Heart left ventricle (tissue), 16 donors: ENCODE measurements at regions not wholly inside any gene's neighbourhood (a gene's known extent, or its start where the extent isn't known, plus 50 kb on each side); places are given as distances from the start of the nearest gene placed in this dataset.
"Not testable (repeated sequence)": the region's sequence is repeated elsewhere in the genome, so short reads cannot be mapped to it uniquely, and the experiment has no call there.

Source experiments
- ATAC-seq, 4 donors: fragments of 200-7000 bp; cut with Tn5 transposase; one replicate each; pipeline ENCODE4 v1.9.1; 2020 to 2022; ENCODE audit warnings: moderate library complexity in 4 of 4, mild to moderate bottlenecking in 3 of 4, moderate number of reproducible peaks in 1 of 4
- DNase-seq, 5 donors: peaks; one replicate each; pipeline ENCODE4 v3.0.0-alpha.2; 2020
- H3K27ac ChIP-seq, 12 donors: fragments of 200-600 bp; sonication (generic) in 4 of 12; one replicate each; pipeline versions ENCODE4 v1.5.0 to v1.8.0; 2016 to 2022; ENCODE audit warnings: mild to moderate bottlenecking in 2 of 12
- H3K27me3 ChIP-seq, 9 donors: fragments of 200-600 bp; sonication (generic) in 2 of 9; one replicate each; pipeline versions ENCODE4 v1.5.1 to v1.8.0; 2016 to 2022; ENCODE audit warnings: mild to moderate bottlenecking in 3 of 9
- H3K36me3 ChIP-seq, 9 donors: fragments of 200-600 bp; sonication (generic) in 2 of 9; one replicate each; pipeline versions ENCODE4 v1.5.0 to v1.8.0; 2018 to 2022; ENCODE audit warnings: mild to moderate bottlenecking in 2 of 9
- H3K4me1 ChIP-seq, 12 donors: fragments of 200-600 bp; sonication (generic) in 4 of 12; one replicate each; pipeline versions ENCODE4 v1.5.0 to v1.8.0; 2016 to 2022; ENCODE audit warnings: mild to moderate bottlenecking in 3 of 12
- H3K4me3 ChIP-seq, 12 donors: fragments of 200-600 bp; sonication (generic) in 4 of 12; one replicate each; pipeline versions ENCODE4 v1.5.0 to v1.8.0; 2017 to 2022; ENCODE audit warnings: mild to moderate bottlenecking in 9 of 12, moderate library complexity in 4 of 12
- H3K9me3 ChIP-seq, 12 donors: fragments of 200-600 bp; sonication (generic) in 4 of 12; one replicate each; pipeline versions ENCODE4 v1.5.0 to v1.8.0; 2016 to 2022; ENCODE audit warnings: mild to moderate bottlenecking in 1 of 12
- CTCF ChIP-seq, 12 donors: fragments of 200-600 bp; sonication (generic) in 4 of 12; IDR thresholded peaks; one replicate each; pipeline versions ENCODE4 v1.5.0 to v1.8.0; 2018 to 2022; ENCODE audit warnings: antibody characterized with exemption in 12 of 12, mild to moderate bottlenecking in 5 of 12
- POLR2A ChIP-seq, 2 donors: fragments of 450-650 bp; IDR thresholded peaks; one replicate each; pipeline ENCODE4 v1.6.1; 2017; ENCODE audit warnings: antibody characterized with exemption in 2 of 2, mild to moderate bottlenecking in 2 of 2, moderate library complexity in 2 of 2
- WGBS, 4 donors: extraction: QIAGEN DNeasy Blood & Tissue Kit in 2 of 4; methylation state at CpG; one replicate each; pipeline versions ENCODE4 v1.1.5 to v1.1.7; 2013 to 2018; 5-methylcytosine and 5-hydroxymethylcytosine counted together
- intact Hi-C, 10 donors: fragments of 100-400 bp; cut with DNase I; formaldehyde crosslinking; loops; one replicate each; pipeline versions ENCODE4 v1.11.1 to v1.14.2; 2022
- donor health status: ischemic (EF 13 %, LVEDD 7.1; RV severe dilation, severe dysfunction).
- donor health status: healthy with polysubstance abuse.
- donor health status: DM: no; HTN: yes; CAD: no.
- donor health status: DM: no; HTN: no; CAD: no.
- donor health status: ischemic (EF 25% LVEDD 6.9; RV normal size, moderate dysfunction).
- donor health status: ischemic (EF 25% LVEDD 5.7; RV mildly dilated, moderate dysfunction).
- donor health status: healthy.
- donor health status: DM: yes; HTN: yes; CAD: no.
- donor health status: ischemic (EF 35%, LVEDD 5.7; RV mildly dilated, moderate dysfunction).
- donor health status: nonischemic (EF 11% LVEDD 7.7; RV severe dilation, severe dysfunction).
- donor health status: DM: yes; HTN: yes; CAD: no.
- donor health status: PGD.
- donor health status: ischemic (EF 29% LVEDD 5.4; RV normal size, mild dysfunction).
- donor health status: nonischemic (EF 23%, LVEDD 6.1; RV moderate dilation, normal function).

DNA sequence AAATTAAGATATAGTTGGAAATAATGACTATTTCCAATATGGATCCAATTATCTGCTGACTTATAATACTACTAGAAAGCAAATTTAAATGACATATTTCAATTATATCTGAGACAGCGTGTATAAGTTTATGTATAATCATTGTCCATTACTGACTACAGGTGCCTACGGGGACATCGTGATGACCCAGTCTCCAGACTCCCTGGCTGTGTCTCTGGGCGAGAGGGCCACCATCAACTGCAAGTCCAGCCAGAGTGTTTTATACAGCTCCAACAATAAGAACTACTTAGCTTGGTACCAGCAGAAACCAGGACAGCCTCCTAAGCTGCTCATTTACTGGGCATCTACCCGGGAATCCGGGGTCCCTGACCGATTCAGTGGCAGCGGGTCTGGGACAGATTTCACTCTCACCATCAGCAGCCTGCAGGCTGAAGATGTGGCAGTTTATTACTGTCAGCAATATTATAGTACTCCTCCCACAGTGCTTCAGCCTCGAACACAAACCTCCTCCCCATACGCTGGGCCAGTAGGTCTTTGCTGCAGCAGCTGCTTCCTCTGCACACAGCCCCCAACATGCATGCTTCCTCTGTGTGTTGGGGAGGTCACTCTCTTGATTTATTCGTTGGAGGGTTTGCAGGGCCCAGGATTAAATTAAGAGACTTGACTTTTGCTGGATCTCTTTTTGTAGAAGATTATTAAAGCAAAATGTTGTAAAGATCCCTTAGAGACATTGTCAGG is 194.4 kb downstream of the RPIA start:
- WGBS, 4 donors, result 73 to 81% (median 78%) methylated on average over 11 of the region's 11 CpGs
- TF ChIP-seq POLR2A (IDR thresholded peaks at IDR 0.05) (no peak), CTCF (IDR thresholded peaks at IDR 0.05) (no peak)
- DNase-seq (peak in 1 of 5 donors; percentile 20), ATAC-seq (no peak)
- intact Hi-C loops, result loop anchor here in 2 of 10 donors (10.0 kb wide), 1 partner anchor 259 kb away; no protein-coding TSS in a partner anchor
- Histone ChIP-seq H3K9me3 (no peaks in the 10 kb centered on the region), H3K4me1 (peaks cover 0 to 2% (median 0%) of the 10 kb centered on the region in 12 donors), H3K36me3 (no peaks in the 10 kb centered on the region), H3K4me3 (no peak overlapping the region), H3K27ac (no peak overlapping the region), H3K27me3 (peaks cover 0 to 5% (median 0%) of the 10 kb centered on the region in 9 donors)

- H3K27ac ChIP-seq, DNase-seq, H3K27me3 ChIP-seq, H3K4me3 ChIP-seq, H3K9me3 ChIP-seq, ATAC-seq, H3K36me3 ChIP-seq, H3K4me1 ChIP-seq: not testable (repeated sequence)
- WGBS, 4 donors, result 80 to 87% (median 81%) methylated on average over 5 of the region's 5 CpGs
- intact Hi-C loops, result loop anchor here in 2 of 10 donors (10.0 kb wide), 1 partner anchor 257 kb away; no protein-coding TSS in a partner anchor
Observed at GRCh38 chr2:88887466-88887865, 196.0 kb downstream of the RPIA start.

DNA sequence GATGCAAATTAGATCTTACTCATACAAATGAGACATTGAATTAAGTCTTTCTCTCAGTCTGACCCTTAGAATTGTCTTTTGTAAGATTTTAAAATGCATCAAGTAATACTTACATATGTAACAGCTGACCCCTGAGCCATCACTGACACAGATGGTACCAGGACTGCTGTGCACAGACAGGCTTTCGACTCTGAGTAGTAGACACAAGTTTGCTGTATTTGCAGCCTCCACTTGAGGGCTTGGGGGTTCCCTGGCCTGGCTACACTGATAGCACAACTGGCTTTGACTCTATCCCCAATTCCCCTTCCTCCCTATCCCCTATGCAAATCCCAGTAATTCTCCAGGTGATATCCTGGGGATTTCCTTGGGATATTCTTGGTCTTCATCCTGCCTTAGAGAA is 200.7 kb downstream of the RPIA start:
- H3K4me3 ChIP-seq, result no peak overlapping the region
- ATAC-seq, result no peak
- H3K9me3 ChIP-seq, result no peaks in the 10 kb centered on the region
- DNase-seq, result no peak
- 63 to 93% (median 89%) methylated on average over 1 of the region's 1 CpG for WGBS, 4 donors
- H3K4me1 ChIP-seq, result no peaks in the 10 kb centered on the region
- no peak for TF ChIP-seq CTCF (IDR thresholded peaks at IDR 0.05)
- TF ChIP-seq POLR2A (IDR thresholded peaks at IDR 0.05), result no peak
- H3K27ac ChIP-seq, result no peak overlapping the region
- H3K27me3 ChIP-seq, result peaks cover 0 to 19% (median 0%) of the 10 kb centered on the region in 9 donors
- intact Hi-C loops, result no loop called here
- no peaks in the 10 kb centered on the region for H3K36me3 ChIP-seq

DNA sequence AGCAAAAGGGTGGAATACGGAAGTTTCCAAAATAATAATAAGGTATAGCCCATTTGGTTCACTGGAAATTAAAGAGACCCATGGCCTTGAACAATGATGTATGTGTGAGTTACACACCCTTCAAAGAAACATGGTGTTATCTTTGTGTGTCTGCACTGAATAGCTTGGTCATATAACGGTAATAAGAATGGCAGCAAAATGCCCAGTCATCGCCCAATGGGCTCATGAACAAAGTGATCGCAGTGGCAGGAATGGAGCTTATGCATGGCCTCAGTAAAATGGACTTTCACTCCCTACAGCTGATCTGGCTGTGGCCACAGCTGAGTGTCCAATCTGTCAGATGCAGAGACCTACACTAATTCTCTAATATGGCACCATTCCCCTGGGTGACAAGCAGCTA is 201.3 kb downstream of the RPIA start:
- DNase-seq (no peak), ATAC-seq (no peak)
- TF ChIP-seq POLR2A (IDR thresholded peaks at IDR 0.05) (no peak), CTCF (IDR thresholded peaks at IDR 0.05) (no peak)
- H3K4me3 ChIP-seq, result no peak overlapping the region
- H3K9me3 ChIP-seq, result no peaks in the 10 kb centered on the region
- H3K27me3 ChIP-seq, result peaks cover 0 to 19% (median 0%) of the 10 kb centered on the region in 9 donors
- 94 to 95% (median 95%) methylated on average over 4 of the region's 4 CpGs for WGBS, 4 donors
- H3K27ac ChIP-seq, result no peak overlapping the region
- no peaks in the 10 kb centered on the region for H3K36me3 ChIP-seq
- no peaks in the 10 kb centered on the region for H3K4me1 ChIP-seq
- intact Hi-C loops, result no loop called here

DNA sequence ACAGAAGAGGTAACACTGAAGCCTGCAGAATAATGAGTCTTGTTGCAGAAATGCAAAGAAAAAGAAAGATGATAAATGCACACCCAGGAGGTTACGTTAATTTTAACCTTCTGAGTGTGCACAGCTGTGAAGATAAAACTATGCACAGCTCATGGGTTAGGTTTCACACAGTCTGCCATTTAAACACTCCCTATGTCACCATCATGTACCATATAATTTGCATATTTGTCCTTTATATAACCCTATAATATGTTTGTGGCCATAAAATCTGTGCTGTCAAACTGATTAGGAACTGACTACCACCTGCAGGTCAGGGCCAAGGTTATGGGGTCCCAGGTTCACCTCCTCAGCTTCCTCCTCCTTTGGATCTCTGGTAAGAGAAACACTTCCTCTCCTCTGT is 205.5 kb downstream of the RPIA start:
- WGBS, 4 donors, result 56 to 77% (median 63%) methylated on average over 1 of the region's 1 CpG
- Histone ChIP-seq H3K27me3 (peaks cover 0 to 34% (median 7%) of the 10 kb centered on the region in 9 donors), H3K36me3 (no peaks in the 10 kb centered on the region), H3K4me1 (no peaks in the 10 kb centered on the region), H3K9me3 (no peaks in the 10 kb centered on the region), H3K27ac (no peak overlapping the region), H3K4me3 (no peak overlapping the region)
- intact Hi-C loops, result no loop called here
- TF ChIP-seq CTCF (IDR thresholded peaks at IDR 0.05) (no peak), POLR2A (IDR thresholded peaks at IDR 0.05) (no peak)
- DNase-seq, result no peak
- no peak for ATAC-seq
